Activated CD8-positive, alpha-beta memory T cell treated with anti-CD3 and anti-CD28 coated beads for 24 hours (primary cell): ENCODE measurements at regions not wholly inside any gene's neighbourhood (a gene's known extent, or its start where the extent isn't known, plus 50 kb on each side); places are given as distances from the start of the nearest gene placed in this dataset.
"Not testable (repeated sequence)": the region's sequence is repeated elsewhere in the genome, so short reads cannot be mapped to it uniquely, and the experiment has no call there.

Source experiments
- DNase-seq: peaks from one replicate; pipeline ENCODE4 v3.0.0-alpha.2; 2020

DNA sequence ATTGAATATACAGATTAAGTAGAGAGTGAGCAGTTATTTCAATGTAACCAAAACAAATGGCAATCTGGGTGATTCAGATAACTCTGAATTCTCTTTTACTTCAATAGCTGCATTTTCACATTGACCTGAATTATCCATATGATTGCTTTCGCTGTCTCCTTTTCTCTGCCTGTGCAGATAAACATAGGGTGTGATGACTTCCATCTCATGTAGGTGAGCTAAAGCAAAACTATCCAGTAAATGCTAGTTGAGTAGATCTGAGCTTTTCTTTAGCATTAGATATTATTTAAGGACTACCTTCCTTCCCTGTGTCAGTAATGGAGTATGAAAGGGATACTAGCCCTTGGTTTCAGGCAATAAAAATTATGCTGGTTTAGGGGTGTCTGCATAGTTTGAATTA, 288.6 kb downstream of the OXSM start:
- DNase-seq: no peak

DNA sequence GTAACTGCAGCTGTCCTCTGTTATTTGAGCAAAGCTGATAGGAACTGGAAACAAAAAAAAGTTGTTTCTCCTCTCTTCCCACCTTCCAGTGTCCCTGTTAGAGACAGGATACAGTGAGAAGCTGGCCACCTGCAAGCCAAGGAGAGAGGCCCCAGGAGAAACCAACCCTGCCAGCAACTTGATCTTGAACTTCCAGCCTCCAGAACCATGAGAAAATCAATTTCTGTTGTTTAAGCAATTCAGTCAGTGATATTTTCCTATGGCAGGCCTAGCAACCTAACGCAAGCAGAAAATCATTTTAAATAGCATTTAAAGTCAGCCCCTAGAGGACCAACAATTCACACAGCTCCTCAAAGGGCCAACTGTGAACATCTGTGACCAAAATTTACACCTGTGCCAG, 291.3 kb downstream of the OXSM start:
- no peak for DNase-seq

DNA sequence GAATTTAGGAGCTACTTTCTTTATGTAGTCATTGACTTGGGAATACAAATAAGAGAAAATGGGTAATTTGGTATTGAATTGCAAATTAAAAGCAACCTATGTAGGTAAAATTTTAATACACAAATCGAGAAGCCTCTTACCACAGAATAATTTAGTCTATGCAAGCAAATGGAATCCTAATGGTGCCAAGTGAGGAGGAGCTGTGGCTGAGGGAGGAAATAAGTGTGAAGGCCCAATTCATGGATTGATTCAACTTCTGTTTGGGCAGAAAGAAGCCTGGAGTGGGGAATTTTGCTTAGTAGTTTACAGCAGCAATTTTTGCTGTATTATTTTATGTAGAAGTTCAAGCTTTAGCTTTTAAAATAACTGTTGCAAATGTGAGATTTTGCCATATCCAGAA, 291.9 kb downstream of the OXSM start:
- no peak for DNase-seq

DNA sequence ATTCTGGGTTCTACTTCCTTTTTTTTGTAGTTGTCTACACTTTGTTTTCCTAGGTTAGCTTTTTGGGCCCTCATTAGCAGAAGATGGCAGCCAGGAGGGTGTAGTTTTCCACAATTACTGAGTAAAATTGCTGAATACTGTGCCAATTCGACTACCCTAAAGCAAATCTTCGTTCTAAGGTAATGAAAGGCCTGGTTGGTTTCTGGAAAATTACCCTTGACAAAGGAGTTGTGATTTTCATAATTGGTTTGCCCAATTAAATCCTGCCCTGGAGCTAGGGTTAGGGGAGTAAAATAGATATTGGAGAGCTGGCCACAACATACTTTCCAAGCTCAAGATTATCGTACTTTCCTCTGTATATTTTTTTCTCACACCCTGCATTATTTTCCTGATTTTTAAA, 293.0 kb downstream of the OXSM start:
- no peak for DNase-seq

DNA sequence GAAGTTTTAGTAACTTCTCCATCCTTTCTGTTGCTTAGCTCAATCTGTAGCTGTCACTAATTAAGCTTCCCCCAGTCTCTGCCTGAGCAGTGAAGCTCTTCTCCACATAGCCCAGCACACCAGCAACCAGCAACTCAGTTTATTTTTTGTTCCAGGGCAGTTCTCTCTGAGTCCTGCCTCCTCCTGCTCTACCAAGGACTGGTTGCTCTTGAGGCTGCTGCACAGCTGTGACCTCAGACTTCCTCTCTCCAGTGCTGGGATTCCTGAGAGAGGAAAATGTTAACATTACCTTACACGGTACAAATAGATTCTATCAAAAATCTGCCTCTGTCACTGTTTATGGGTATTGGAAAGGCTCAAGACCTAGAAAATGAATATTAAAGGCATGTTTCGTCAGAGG, 294.7 kb downstream of the OXSM start:
- DNase-seq: no peak

DNA sequence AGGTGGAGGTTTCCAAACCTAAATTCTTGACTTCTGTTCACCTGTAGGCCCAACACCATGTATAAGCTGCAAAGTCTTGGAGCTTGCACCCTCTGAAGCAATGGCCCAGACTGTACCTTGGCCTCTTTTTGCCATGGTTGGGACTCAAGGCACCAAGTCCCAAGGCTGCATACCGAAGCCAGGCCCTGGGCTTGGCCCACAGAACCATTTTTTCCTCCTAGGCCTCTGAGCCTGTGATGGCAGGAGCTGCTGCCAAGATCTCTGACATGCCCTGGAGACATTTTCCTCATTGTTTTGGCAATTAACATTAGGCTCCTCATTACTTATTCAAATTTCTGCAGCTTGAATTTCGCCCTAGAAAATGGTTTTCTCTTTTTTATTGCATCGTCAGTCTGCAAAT, 297.9 kb downstream of the OXSM start:
- DNase-seq: no peak

DNA sequence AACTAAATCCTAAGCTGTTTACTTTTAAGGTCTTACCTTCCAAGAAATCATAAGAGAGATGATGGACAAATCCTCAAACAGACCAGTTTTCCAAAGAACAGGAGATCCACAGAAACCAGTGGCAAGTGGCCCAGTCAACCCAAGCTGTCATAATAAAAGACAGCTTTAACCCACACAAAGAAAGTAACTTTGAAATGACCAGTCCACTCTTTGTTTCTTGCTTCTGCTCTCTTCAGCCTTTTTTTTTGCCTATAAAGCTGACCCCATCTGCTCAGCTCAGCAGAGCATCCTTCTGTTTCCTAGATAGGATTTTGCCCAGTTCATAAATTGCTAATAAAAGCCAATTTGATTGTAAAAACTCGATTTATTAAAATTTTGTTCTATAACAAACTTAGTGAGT, 299.4 kb downstream of the OXSM start:
- DNase-seq: no peak

DNA sequence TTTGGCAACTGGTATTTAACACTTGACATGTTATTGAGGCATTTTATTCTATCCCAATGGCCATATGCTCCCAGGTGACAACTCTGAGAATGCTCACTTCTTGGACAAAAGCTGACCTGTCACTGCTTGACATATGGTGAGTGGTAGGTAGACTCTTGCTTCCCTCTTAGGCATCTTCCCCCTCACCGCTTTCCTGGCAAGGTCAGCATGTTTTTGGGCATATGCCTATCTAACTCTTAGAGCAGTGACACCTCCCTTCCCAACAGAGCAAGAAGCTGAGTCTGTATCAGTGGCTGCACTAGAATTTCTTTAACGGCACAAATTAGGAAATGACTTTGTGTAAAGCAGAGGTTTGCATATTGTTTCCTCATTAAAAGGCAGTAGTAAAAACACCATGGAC, 300.7 kb downstream of the OXSM start:
- DNase-seq: no peak

DNA sequence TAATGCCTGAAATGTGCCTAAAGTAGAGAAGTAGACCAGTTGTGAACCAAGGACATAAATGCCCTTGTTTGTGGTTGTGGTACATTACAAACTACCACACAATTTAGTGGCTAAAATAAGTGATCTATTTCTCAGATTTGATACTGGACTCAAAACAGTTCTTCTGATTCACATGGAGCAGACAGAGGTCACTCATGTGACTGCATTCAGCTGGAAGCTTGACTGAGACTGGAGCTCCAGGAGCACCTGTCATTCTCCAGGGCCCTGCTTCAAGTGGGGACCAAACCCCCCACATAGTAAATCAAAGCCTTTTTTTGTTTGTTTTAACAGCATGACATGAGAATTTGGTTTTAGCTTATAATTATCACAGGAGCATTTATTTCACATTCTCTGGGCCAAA, 301.2 kb downstream of the OXSM start:
- no peak for DNase-seq

DNA sequence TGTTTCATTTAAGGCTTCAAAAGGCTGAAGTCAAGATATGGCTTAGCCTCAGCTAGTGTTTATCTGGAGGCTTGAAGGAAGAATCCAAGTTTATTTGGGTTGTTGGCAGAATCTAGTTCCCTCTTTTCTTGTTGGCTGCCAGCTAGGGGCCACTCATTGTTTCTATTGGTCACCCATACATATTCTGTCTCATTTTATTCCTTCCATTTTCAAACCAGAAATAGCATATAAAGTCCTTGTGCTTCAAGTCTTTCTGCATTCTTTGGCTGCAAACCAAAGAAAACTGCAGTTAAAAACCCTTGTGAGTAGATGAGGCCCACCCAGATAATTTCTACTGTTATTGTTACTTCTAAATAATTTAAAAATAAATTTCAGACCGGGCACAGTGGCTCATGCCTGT, 301.7 kb downstream of the OXSM start:
- no peak for DNase-seq

DNA sequence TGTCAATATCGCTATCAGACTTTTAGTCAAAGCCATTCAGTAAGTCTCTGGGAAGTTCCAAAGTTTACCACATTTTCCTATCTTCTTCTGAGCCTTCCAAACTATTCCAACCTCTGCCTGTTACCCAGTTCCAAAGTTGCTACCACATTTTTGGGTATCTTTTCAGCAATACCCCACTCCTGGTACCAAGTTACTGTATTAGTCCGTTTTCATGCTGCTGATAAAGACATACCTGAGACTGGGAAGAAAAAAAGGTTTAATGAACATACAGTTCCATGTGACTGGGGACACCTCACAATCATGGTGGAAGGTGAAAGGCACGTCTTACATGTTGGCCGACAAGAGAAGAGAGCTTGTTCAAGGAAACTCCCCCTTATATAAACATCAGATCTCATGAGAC, 307.2 kb downstream of the OXSM start:
- DNase-seq: not testable (repeated sequence)

DNA sequence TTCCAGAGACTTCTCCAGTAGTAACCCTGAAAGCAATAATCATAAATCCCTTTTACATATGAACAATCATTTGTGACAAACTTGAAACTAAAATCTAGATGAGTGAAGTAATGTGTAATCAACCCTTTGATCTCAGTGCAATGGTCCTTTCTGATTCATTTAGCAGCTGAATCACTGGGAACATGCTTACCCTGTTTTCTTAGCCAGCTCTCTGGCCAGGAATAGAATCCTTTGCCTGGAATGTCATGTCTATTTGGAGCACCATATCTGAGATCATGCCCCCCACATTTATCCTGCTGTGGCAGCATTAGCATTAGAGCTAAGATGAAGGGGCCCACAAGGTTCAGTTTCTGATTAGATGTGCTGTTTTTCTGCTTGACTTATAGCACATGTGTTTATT, 309.8 kb downstream of the OXSM start:
- DNase-seq: no peak

DNA sequence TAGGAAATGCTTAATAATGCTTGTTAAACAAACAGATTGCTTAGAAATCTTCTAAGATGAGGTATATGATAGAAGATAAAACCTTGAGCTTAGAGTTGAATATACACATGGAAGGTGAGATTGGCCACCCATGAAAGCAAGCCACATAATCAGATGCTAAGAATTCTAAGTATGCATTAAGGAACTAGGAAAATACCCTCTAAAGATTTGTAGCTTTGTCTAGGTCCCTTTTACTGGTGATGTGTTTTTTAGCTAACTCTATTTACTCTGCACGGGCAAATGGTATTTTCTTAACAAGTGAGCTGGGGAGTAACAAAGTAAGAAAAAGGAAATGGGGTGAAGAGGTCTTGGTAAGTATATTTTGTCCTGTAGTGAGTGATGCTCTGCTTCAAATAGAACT, 310.3 kb downstream of the OXSM start:
- DNase-seq: no peak

DNA sequence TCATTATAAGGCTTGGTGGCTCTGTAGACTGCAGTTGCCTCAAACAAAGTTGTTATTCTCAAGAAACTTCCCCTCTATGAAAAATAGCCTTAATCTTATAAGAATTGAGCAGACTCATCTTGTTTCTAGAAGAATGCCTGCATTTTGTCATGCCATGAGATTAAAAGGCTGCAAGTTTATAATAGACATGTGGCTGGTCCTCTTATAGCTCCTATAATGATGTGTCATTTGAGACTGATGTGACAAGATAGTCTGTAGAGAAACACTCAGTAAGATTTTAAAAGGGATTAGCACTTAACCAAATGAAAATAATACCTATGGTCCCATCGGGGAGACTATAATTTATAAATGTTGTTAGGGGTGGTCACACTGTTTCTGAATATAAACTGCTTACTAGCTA, 312.5 kb downstream of the OXSM start:
- DNase-seq: no peak

DNA sequence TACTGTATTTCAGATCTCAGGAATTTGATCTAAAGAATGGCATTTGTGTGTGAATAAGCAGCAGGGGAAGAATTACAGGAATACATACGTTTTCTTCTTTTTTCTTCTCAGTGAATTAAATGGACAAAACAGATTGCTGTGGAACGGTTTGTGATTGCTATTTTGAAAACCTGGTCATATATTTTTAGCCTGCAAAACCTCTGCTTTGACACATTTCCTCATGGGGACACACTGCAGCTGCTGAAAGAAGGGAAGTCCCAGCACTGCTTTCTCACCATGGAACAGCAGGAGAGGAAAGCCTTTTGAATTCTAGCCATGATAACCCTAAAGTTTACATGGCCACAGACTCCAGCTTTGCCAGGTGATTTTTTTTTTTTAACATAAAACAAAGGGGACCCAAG, 315.0 kb downstream of the OXSM start:
- DNase-seq: no peak

DNA sequence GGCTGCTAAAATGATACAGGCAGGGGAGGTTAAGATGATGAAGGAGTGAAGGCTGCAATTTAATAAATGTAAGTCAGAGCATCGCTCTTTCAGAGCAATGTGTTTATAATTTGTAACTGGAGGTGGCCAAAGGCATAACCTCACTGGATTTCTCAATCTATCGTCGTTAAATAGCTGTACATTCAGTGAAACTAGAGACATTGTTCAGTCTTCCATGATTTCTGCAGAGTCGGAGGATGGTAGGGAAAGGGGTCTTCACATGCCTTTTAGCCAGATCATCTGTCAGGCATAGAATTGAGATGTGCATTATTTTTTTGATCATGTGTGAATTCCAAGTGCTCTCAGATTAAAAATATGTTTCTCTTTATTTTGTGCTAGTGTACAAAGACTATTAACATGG, 315.4 kb downstream of the OXSM start:
- no peak for DNase-seq

DNA sequence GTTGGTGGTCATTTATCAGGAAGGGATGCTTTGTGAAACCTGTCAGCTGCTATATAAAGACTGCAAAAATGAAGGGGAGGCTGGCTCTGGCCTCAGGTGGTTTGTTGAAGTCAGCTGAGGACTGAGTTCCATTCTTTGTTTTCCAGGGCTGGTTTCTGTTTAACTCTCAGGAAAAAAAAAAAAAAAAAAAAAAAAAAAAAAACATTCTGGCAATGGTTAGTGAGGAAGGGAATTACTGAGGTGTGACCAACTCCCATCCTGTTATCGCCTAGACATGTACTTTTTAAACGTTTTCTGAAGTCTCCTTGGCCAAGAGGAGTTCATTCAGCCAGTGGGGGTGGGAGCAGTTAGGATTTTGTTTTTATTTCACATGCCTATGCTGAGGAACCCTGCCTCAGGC, 316.3 kb downstream of the OXSM start:
- no peak for DNase-seq

DNA sequence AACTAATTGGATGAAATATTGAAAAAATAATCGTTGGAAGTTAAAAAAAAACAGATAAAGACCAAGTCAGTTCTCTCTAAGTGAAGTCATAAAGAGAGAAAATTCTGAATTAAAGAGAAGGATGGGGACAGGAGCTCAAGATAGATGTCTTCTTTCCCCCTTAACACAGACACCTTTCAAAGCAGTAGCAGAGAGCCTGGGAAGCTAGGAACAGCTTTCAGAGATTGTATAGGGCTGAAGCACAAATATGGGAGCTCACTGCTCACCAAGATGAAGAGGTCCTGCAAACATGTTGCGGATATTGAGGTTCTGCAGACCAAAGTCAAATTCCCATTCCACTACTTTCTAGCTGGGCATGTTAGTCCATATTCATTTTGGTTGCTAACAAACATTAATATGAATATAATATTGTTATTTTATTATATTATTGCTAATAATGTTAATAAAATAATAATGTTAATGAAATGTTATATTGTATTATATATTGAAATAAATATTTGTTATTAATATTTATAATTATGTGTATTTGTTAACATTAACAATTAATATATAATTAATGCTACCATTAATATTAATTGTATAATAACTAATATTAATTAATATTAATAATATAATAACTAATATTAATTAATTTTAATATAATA, 319.1 kb downstream of the OXSM start:
- DNase-seq: no peak

DNA sequence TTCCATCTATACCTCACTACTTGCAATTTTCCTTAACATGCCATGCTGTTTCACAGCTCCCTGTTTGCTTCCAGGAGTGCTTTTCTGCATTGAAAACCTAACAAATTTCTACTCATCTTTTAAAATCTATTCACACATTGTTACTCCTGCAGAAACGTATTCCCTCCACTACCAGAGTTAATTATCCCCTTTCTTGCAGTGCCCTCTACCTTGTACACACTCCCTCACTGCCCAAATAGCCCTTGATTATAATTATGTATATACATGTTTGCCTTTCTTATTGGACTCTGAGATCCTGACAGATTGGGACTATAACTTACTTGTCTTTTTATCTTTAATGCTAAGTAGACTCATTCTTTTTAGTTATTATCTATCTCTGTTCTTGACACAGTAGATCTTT, 325.0 kb downstream of the OXSM start:
- DNase-seq: no peak

DNA sequence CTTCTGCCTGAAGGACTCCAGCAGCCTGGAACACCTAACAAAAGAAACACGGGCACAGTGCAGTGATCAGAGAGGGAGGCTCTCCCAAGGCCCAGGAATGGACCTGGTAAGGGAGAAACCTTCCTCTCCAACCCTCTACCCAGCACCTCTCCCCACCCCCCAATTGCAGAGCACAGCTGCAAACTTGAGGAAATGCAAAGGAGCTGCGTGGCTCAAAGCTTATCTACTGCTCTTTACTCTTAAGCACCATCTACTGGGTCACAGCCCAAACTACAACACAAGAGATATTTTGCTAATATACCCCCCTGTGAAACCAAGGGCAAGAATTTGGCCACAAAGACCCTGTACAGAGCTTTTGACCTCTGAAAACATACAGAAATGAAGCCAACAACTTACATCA, 328.3 kb downstream of the OXSM start:
- DNase-seq: no peak

DNA sequence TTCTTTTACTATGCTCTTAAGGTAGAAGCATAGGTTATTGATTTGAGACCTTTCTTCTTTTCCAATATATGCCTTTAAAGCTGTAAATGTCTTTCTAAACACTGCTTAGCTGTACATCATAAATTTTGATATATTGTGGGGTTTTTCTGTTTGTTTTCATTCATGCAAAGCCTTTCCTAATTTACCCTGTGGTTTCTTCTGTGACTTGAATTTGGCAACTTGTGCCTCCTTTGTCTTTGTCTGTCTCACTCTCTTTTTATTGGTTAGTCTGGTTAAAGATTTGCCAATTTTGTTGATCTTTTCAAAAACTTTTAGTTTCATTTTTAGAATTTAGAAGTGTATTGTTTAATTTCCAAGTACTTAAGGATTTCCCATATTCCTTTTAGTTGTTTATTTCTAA, 343.1 kb downstream of the OXSM start:
- no peak for DNase-seq

DNA sequence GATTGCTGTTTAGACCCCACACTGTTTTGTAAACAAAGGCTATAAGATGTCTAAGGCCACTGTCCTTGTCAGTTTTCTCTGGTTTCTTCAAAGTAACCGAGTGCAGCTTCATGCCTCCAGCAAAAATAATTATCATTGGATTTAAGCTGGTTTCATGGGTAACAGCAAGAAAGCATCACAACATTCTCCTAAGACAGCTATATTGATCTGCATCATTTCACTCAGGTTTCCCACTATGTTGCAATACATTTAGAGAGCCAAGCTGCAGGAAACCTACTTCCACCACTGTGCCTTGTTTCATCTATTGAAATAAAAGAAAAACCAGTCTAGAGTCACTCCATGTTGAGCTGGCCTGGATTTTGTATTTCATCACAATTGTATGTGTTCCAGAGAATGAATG, 351.4 kb downstream of the OXSM start:
- DNase-seq: no peak

DNA sequence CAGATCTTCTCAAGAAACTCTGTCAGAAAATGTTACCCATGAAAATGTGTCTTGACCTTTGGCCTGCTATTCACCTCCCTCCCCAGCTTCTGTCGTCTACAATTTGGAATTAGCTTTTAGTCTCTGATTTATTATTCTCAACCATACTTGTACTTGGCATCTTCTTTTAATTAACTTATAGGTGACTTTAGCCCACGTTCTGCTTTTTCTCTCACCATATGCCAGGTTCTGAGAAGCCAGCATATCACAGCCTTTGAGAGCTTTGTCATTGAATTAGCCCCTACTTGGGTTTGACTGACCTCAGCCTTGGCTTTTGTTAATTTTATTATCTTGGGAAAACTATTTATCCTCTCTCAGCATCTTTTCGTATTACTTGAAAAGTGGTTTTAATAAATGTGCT, 355.9 kb downstream of the OXSM start:
- DNase-seq: no peak

DNA sequence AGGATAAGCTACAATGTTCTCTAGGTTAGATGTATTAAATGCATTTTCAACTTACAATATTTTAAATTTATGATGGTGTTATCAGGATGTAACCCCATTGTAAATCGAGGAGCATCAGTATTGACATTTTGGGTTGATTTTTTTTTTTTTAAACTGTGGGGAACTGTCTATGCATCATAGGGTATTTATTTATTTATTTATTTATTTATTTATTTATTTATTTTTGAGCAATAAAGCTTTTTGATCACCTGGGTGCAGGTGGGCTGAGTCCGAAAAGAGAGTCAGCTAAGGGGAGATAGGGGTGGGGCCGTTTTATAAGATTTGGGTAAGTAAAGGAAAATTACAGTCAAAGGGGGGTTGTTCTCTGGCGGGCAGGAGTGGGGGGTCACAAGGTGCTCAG, 367.5 kb downstream of the OXSM start:
- DNase-seq: not testable (repeated sequence)

DNA sequence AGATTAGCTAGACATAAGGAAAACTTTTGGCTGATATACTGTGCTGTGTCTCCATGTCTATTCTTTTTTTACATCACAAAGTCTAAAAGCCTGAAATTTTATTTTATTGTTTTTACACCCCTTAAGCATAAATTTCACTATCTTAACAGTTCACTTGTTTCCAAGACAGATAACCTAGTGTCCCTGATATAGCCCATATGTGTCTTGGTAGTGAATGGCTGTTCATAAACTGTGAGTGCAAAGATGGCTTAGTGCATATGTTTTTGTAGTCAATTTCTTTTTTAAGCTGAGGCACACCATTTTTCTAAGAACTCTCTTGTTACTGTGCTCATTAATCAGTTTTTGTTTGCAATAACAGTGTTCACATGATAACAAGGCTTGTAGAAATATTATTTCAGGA, 381.1 kb downstream of the OXSM start:
- no peak for DNase-seq

DNA sequence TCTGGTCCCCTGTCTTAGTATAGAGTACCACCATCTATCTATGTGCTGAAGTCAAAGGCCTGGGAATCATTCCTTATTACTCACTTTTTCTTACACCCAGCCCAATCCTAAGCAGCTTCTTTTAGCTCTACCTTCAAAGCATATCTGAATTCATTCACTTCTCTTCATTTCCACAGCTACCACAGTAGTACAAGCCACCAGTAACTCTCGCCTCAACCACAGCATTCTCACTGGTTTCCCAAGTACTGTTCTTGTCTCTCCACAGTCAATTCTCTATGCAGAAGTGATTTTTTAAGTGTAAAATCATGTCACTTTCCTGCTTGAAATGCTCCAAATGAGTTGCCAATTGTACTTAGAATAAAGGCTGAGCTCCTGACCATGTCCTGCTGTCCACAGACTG, 401.7 kb downstream of the OXSM start:
- DNase-seq: no peak
